ENCODE measurements at regions not wholly inside any gene's neighbourhood (a gene's known extent, or its start where the extent isn't known, plus 50 kb on each side); places are given as distances from the start of the nearest gene placed in this dataset.
"Not testable (repeated sequence)": the region's sequence is repeated elsewhere in the genome, so short reads cannot be mapped to it uniquely, and the experiment has no call there.

DNA sequence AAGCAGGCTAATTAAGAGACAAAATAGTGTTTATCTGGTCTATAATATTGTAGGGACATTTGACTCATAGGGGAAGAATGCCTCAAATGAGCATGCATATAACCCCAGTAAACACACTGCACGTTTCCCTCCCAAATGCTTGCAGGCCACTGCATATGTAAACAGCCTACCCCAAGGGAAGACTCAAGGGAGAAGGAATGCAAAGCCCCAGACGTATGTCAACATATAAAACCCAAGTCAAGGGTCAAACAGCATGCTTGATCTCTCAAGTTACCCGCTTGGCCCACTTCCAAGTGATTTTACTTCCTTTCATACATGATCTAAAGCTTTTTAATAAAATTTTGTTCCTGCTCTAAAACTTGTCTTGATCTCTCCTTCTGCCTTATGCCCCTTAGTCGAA, 1090.0 kb downstream of the OTOL1 start:
- no peak overlapping the region for H3K27ac ChIP-seq (ENCODE audit: low read depth in 2 of 2, low read length in 2 of 2)
- H3K4me3 ChIP-seq (ENCODE audit: low read length in 2 of 2): no peak overlapping the region
- no peaks in the 10 kb centered on the region for H3K9me3 ChIP-seq (ENCODE audit: control insufficient read depth in 2 of 2, low read length in 2 of 2)
- no peak overlapping the region for H3K9ac ChIP-seq (ENCODE audit: low read depth in 1 of 2, low read length in 2 of 2)
- H3K4me1 ChIP-seq (ENCODE audit: control insufficient read depth in 2 of 2, insufficient read depth in 2 of 2, low read length in 2 of 2): no peaks in the 10 kb centered on the region
- no peaks in the 10 kb centered on the region for H3K36me3 ChIP-seq (ENCODE audit: control insufficient read depth in 2 of 2, insufficient read depth in 2 of 2, low read length in 2 of 2)
- no peaks in the 10 kb centered on the region for H3K27me3 ChIP-seq (ENCODE audit: control insufficient read depth in 2 of 2, insufficient read depth in 2 of 2, low read length in 2 of 2)

DNA sequence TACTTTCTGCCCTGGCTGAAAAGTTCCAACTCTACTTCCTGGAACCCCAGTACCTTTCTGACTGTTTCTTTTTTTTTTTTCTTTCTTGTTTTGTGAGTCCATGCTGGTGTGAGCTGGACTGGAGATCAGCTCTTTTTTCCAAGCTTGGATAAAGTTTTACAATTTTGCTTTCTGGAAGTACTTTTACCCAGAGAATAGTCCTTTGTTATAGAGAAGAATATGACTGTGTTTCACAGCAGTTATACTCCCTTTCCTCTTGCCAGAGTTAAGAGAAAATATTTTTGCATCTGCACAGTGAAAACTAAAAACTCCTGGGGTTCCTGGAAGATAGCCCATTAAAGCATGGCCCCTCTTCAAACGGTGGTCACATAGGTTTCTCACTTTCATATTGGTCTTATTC, 1100.6 kb downstream of the OTOL1 start:
- no peak overlapping the region for H3K27ac ChIP-seq (ENCODE audit: low read depth in 2 of 2, low read length in 2 of 2)
- no peaks in the 10 kb centered on the region for H3K27me3 ChIP-seq (ENCODE audit: control insufficient read depth in 2 of 2, insufficient read depth in 2 of 2, low read length in 2 of 2)

GRCh38 chr3:162598500-162598899, 1101.9 kb downstream of the OTOL1 start:
- H3K9ac ChIP-seq (ENCODE audit: low read depth in 1 of 2, low read length in 2 of 2); H3K27ac ChIP-seq (ENCODE audit: low read depth in 2 of 2, low read length in 2 of 2); H3K36me3 ChIP-seq (ENCODE audit: control insufficient read depth in 2 of 2, insufficient read depth in 2 of 2, low read length in 2 of 2); H3K27me3 ChIP-seq (ENCODE audit: control insufficient read depth in 2 of 2, insufficient read depth in 2 of 2, low read length in 2 of 2); H3K4me1 ChIP-seq (ENCODE audit: control insufficient read depth in 2 of 2, insufficient read depth in 2 of 2, low read length in 2 of 2); H3K4me3 ChIP-seq (ENCODE audit: low read length in 2 of 2); H3K9me3 ChIP-seq (ENCODE audit: control insufficient read depth in 2 of 2, low read length in 2 of 2): not testable (repeated sequence)

More for the DNA sequence above, 1100.6 kb downstream of the OTOL1 start:
- no peak overlapping the region for H3K4me3 ChIP-seq (ENCODE audit: low read length in 2 of 2)
- no peaks in the 10 kb centered on the region for H3K9me3 ChIP-seq (ENCODE audit: control insufficient read depth in 2 of 2, low read length in 2 of 2)
- H3K36me3 ChIP-seq (ENCODE audit: control insufficient read depth in 2 of 2, insufficient read depth in 2 of 2, low read length in 2 of 2): no peaks in the 10 kb centered on the region
- H3K4me1 ChIP-seq (ENCODE audit: control insufficient read depth in 2 of 2, insufficient read depth in 2 of 2, low read length in 2 of 2): no peaks in the 10 kb centered on the region
- H3K9ac ChIP-seq (ENCODE audit: low read depth in 1 of 2, low read length in 2 of 2): no peak overlapping the region

GRCh38 chr3:162599742-162600141, 1103.1 kb downstream of the OTOL1 start:
- not testable (repeated sequence) for H3K9me3 ChIP-seq (ENCODE audit: control insufficient read depth in 2 of 2, low read length in 2 of 2); H3K27ac ChIP-seq (ENCODE audit: low read depth in 2 of 2, low read length in 2 of 2); H3K27me3 ChIP-seq (ENCODE audit: control insufficient read depth in 2 of 2, insufficient read depth in 2 of 2, low read length in 2 of 2); H3K4me3 ChIP-seq (ENCODE audit: low read length in 2 of 2); H3K36me3 ChIP-seq (ENCODE audit: control insufficient read depth in 2 of 2, insufficient read depth in 2 of 2, low read length in 2 of 2); H3K9ac ChIP-seq (ENCODE audit: low read depth in 1 of 2, low read length in 2 of 2); H3K4me1 ChIP-seq (ENCODE audit: control insufficient read depth in 2 of 2, insufficient read depth in 2 of 2, low read length in 2 of 2)

DNA sequence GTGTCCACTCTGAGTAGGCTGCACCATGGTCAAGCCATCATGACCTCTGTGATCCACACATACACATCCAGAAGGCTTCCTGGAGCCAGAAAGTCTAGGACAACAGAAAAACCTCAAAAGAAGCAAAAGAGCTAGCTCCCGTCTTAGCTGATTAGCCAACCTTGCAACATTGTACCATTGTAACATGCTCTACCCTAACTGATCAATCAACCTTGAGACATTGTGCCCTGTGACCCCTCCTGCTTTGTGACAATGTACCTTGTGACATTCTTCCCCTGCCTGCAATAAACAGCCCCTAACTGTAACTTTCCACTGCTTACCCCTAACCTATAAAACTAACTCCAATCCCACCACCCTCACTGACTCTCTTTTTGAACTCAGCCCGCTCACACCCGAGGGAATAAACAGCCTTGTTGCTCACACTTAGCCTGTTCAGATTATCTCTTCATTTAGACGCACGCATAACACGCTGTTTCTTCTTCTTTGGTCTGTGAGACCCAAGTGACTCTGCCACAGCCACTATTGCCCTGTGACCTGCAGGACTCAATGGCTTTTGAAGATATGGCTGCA, 1104.6 kb downstream of the OTOL1 start:
- Histone ChIP-seq H3K27me3 (ENCODE audit: control insufficient read depth in 2 of 2, insufficient read depth in 2 of 2, low read length in 2 of 2) (no peaks in the 10 kb centered on the region), H3K9me3 (ENCODE audit: control insufficient read depth in 2 of 2, low read length in 2 of 2) (no peaks in the 10 kb centered on the region), H3K27ac (ENCODE audit: low read depth in 2 of 2, low read length in 2 of 2) (no peak overlapping the region), H3K9ac (ENCODE audit: low read depth in 1 of 2, low read length in 2 of 2) (no peak overlapping the region), H3K4me3 (ENCODE audit: low read length in 2 of 2) (no peak overlapping the region), H3K36me3 (ENCODE audit: control insufficient read depth in 2 of 2, insufficient read depth in 2 of 2, low read length in 2 of 2) (no peaks in the 10 kb centered on the region), H3K4me1 (ENCODE audit: control insufficient read depth in 2 of 2, insufficient read depth in 2 of 2, low read length in 2 of 2) (no peaks in the 10 kb centered on the region)

GRCh38 chr3:162602619-162603018, 1106.0 kb downstream of the OTOL1 start:
- no peaks in the 10 kb centered on the region for H3K4me1 ChIP-seq (ENCODE audit: control insufficient read depth in 2 of 2, insufficient read depth in 2 of 2, low read length in 2 of 2)
- H3K9ac ChIP-seq (ENCODE audit: low read depth in 1 of 2, low read length in 2 of 2): no peak overlapping the region
- H3K36me3 ChIP-seq (ENCODE audit: control insufficient read depth in 2 of 2, insufficient read depth in 2 of 2, low read length in 2 of 2): no peaks in the 10 kb centered on the region
- H3K27ac ChIP-seq (ENCODE audit: low read depth in 2 of 2, low read length in 2 of 2): no peak overlapping the region
- H3K27me3 ChIP-seq (ENCODE audit: control insufficient read depth in 2 of 2, insufficient read depth in 2 of 2, low read length in 2 of 2): no peaks in the 10 kb centered on the region
- no peaks in the 10 kb centered on the region for H3K9me3 ChIP-seq (ENCODE audit: control insufficient read depth in 2 of 2, low read length in 2 of 2)
- H3K4me3 ChIP-seq (ENCODE audit: low read length in 2 of 2): no peak overlapping the region

GRCh38 chr3:162605651-162606204, 1109.1 kb downstream of the OTOL1 start:
- Histone ChIP-seq H3K9ac (ENCODE audit: low read depth in 1 of 2, low read length in 2 of 2) (no peak overlapping the region), H3K4me3 (ENCODE audit: low read length in 2 of 2) (no peak overlapping the region), H3K4me1 (ENCODE audit: control insufficient read depth in 2 of 2, insufficient read depth in 2 of 2, low read length in 2 of 2) (no peaks in the 10 kb centered on the region), H3K27me3 (ENCODE audit: control insufficient read depth in 2 of 2, insufficient read depth in 2 of 2, low read length in 2 of 2) (no peaks in the 10 kb centered on the region), H3K36me3 (ENCODE audit: control insufficient read depth in 2 of 2, insufficient read depth in 2 of 2, low read length in 2 of 2) (no peaks in the 10 kb centered on the region), H3K27ac (ENCODE audit: low read depth in 2 of 2, low read length in 2 of 2) (no peak overlapping the region), H3K9me3 (ENCODE audit: control insufficient read depth in 2 of 2, low read length in 2 of 2) (no peaks in the 10 kb centered on the region)

- H3K27me3 ChIP-seq (ENCODE audit: control insufficient read depth in 2 of 2, insufficient read depth in 2 of 2, low read length in 2 of 2): no peaks in the 10 kb centered on the region
- no peaks in the 10 kb centered on the region for H3K36me3 ChIP-seq (ENCODE audit: control insufficient read depth in 2 of 2, insufficient read depth in 2 of 2, low read length in 2 of 2)
- no peak overlapping the region for H3K9ac ChIP-seq (ENCODE audit: low read depth in 1 of 2, low read length in 2 of 2)
- H3K27ac ChIP-seq (ENCODE audit: low read depth in 2 of 2, low read length in 2 of 2): no peak overlapping the region
- no peaks in the 10 kb centered on the region for H3K4me1 ChIP-seq (ENCODE audit: control insufficient read depth in 2 of 2, insufficient read depth in 2 of 2, low read length in 2 of 2)
- H3K4me3 ChIP-seq (ENCODE audit: low read length in 2 of 2): no peak overlapping the region
- no peaks in the 10 kb centered on the region for H3K9me3 ChIP-seq (ENCODE audit: control insufficient read depth in 2 of 2, low read length in 2 of 2)
Observed at GRCh38 chr3:162610261-162610660, 1113.7 kb downstream of the OTOL1 start.

GRCh38 chr3:162612991-162613390, 1116.4 kb downstream of the OTOL1 start:
- no peaks in the 10 kb centered on the region for H3K4me1 ChIP-seq (ENCODE audit: control insufficient read depth in 2 of 2, insufficient read depth in 2 of 2, low read length in 2 of 2)
- no peak overlapping the region for H3K27ac ChIP-seq (ENCODE audit: low read depth in 2 of 2, low read length in 2 of 2)
- no peaks in the 10 kb centered on the region for H3K9me3 ChIP-seq (ENCODE audit: control insufficient read depth in 2 of 2, low read length in 2 of 2)
- H3K4me3 ChIP-seq (ENCODE audit: low read length in 2 of 2): no peak overlapping the region
- H3K9ac ChIP-seq (ENCODE audit: low read depth in 1 of 2, low read length in 2 of 2): no peak overlapping the region
- H3K36me3 ChIP-seq (ENCODE audit: control insufficient read depth in 2 of 2, insufficient read depth in 2 of 2, low read length in 2 of 2): no peaks in the 10 kb centered on the region
- H3K27me3 ChIP-seq (ENCODE audit: control insufficient read depth in 2 of 2, insufficient read depth in 2 of 2, low read length in 2 of 2): no peaks in the 10 kb centered on the region

DNA sequence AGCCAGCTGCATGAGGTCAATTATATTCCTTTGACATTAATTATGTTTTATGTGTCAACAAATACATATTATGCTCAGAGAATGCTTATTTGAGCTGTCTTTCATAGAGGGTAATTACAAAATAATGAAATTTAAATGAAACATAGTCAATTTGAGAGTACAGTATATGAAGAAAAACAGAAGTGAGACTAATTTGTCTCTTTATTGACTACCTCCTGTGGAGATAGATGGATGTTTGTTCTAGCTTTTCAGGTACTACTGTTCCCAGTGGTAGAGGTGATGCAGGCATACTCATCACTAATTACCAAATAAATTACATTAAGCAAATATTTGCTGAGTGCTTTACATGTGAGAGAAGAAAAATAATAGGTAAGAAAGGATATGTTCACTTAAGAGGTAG, 1129.6 kb downstream of the OTOL1 start:
- Histone ChIP-seq H3K4me1 (ENCODE audit: control insufficient read depth in 2 of 2, insufficient read depth in 2 of 2, low read length in 2 of 2) (no peaks in the 10 kb centered on the region), H3K4me3 (ENCODE audit: low read length in 2 of 2) (no peak overlapping the region), H3K9me3 (ENCODE audit: control insufficient read depth in 2 of 2, low read length in 2 of 2) (no peaks in the 10 kb centered on the region), H3K27me3 (ENCODE audit: control insufficient read depth in 2 of 2, insufficient read depth in 2 of 2, low read length in 2 of 2) (no peaks in the 10 kb centered on the region), H3K27ac (ENCODE audit: low read depth in 2 of 2, low read length in 2 of 2) (no peak overlapping the region), H3K9ac (ENCODE audit: low read depth in 1 of 2, low read length in 2 of 2) (no peak overlapping the region), H3K36me3 (ENCODE audit: control insufficient read depth in 2 of 2, insufficient read depth in 2 of 2, low read length in 2 of 2) (no peaks in the 10 kb centered on the region)

GRCh38 chr3:162628531-162628930, 1131.9 kb downstream of the OTOL1 start:
- no peaks in the 10 kb centered on the region for H3K36me3 ChIP-seq (ENCODE audit: control insufficient read depth in 2 of 2, insufficient read depth in 2 of 2, low read length in 2 of 2)

More at GRCh38 chr3:162628531-162628930, 1131.9 kb downstream of the OTOL1 start:
- Histone ChIP-seq H3K4me1 (ENCODE audit: control insufficient read depth in 2 of 2, insufficient read depth in 2 of 2, low read length in 2 of 2) (no peaks in the 10 kb centered on the region), H3K9ac (ENCODE audit: low read depth in 1 of 2, low read length in 2 of 2) (no peak overlapping the region), H3K27me3 (ENCODE audit: control insufficient read depth in 2 of 2, insufficient read depth in 2 of 2, low read length in 2 of 2) (no peaks in the 10 kb centered on the region), H3K4me3 (ENCODE audit: low read length in 2 of 2) (no peak overlapping the region), H3K27ac (ENCODE audit: low read depth in 2 of 2, low read length in 2 of 2) (no peak overlapping the region), H3K9me3 (ENCODE audit: control insufficient read depth in 2 of 2, low read length in 2 of 2) (no peaks in the 10 kb centered on the region)
